HFFc6 (cell line): ENCODE measurements at regions not wholly inside any gene's neighbourhood (a gene's known extent, or its start where the extent isn't known, plus 50 kb on each side); places are given as distances from the start of the nearest gene placed in this dataset.

ENCODE experiments used
- DNase-seq: peaks from one replicate; pipeline ENCODE4 v3.0.0-alpha.2; 2018
- H3K27ac Mint-ChIP-seq: 2 replicates; pipeline ENCODE4 v1.8.0; 2020; ENCODE audit warnings: mild to moderate bottlenecking, mixed read lengths
- H3K27me3 Mint-ChIP-seq: 2 replicates; pipeline ENCODE4 v1.8.0; 2021; ENCODE audit warnings: mild to moderate bottlenecking, moderate library complexity, mixed read lengths; ENCODE audit not compliant: insufficient read depth
- H3K36me3 Mint-ChIP-seq: 2 replicates; pipeline ENCODE4 v1.8.0; 2021; ENCODE audit warnings: low read depth, mixed read lengths
- H3K4me1 Mint-ChIP-seq: 2 replicates; pipeline ENCODE4 v1.8.0; 2020; ENCODE audit warnings: low read depth, mixed read lengths
- H3K4me3 Mint-ChIP-seq: 2 replicates; pipeline ENCODE4 v1.8.0; 2020; ENCODE audit warnings: mild to moderate bottlenecking, moderate library complexity, mixed read lengths
- H3K9me3 Mint-ChIP-seq: 2 replicates; pipeline ENCODE4 v1.8.0; 2020; ENCODE audit warnings: mild to moderate bottlenecking, mixed read lengths
- CTCF ChIP-seq: fragments of 200-600 bp; sonication (generic); IDR thresholded peaks from 2 replicates; pipeline ENCODE4 v1.5.0; 2021; ENCODE audit warnings: antibody characterized with exemption, mild to moderate bottlenecking

GRCh38 chr1:22340066-22340465 is 111.6 kb upstream of the ZBTB40 start:
- TF ChIP-seq CTCF = no peak
- no peak for DNase-seq
- H3K9me3 Mint-ChIP-seq = no peaks in the 10 kb centered on the region
- H3K27me3 Mint-ChIP-seq = peaks cover 37% of the 10 kb centered on the region
- H3K27ac Mint-ChIP-seq = no peak overlapping the region
- H3K36me3 Mint-ChIP-seq = no peaks in the 10 kb centered on the region
- peaks cover 7% of the 10 kb centered on the region for H3K4me1 Mint-ChIP-seq
- no peak overlapping the region for H3K4me3 Mint-ChIP-seq

DNA sequence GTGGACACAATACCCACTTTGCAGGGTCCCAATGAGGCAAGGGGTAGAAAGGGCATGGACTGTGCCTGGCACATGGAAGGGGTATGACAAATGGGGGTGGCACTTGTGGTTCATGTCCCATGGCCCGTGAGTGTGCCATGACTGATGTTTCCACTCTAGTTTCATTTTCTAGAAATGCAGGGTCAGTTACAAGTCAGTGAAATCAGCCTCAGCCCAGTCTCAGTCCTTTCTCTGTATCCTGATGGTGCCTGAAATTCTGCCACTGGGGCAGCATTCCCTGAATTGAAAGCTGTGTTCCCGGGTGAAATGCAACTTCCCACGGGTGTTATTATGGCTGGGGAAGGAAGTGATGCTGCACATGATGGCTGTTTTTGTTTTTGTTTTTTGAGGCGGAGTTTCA is 110.8 kb upstream of the ZBTB40 start:
- no peak for TF ChIP-seq CTCF
- no peak for DNase-seq
- Mint-ChIP-seq H3K36me3 (no peaks in the 10 kb centered on the region), H3K9me3 (no peaks in the 10 kb centered on the region), H3K4me1 (peaks cover 7% of the 10 kb centered on the region), H3K27me3 (peaks cover 41% of the 10 kb centered on the region), H3K27ac (no peak overlapping the region), H3K4me3 (no peak overlapping the region)

GRCh38 chr1:22341791-22342605 is 109.7 kb upstream of the ZBTB40 start:
- Mint-ChIP-seq H3K27me3 (peaks cover 47% of the 10 kb centered on the region), H3K36me3 (no peaks in the 10 kb centered on the region), H3K4me3 (peak overlapping the region; percentile 46), H3K4me1 (peaks cover 7% of the 10 kb centered on the region), H3K27ac (no peak overlapping the region), H3K9me3 (no peaks in the 10 kb centered on the region)
- peak; percentile 23 for DNase-seq
- TF ChIP-seq CTCF = no peak

DNA sequence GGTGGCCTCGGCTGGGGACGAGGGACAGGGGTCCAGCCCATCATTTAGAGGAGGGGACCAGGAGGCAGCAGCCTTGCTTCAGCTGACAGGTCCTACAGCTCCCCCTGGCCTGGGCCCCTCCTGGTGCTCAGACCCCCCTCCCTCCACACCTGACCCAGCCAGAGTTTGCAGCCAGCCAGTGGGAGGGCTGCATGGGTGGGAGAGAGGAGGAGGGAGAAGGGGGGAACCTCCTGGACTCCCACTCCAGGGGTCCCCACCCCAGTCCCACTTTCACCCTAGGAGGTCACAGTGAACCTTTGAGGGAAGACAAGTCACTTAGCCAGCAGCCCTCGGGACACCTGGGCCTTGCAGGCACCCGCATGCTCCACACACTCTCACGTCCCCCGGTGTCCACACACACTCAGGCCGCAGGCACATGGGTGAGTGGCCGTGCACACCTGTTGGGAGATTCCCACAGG is 108.9 kb upstream of the ZBTB40 start:
- no peaks in the 10 kb centered on the region for H3K9me3 Mint-ChIP-seq
- H3K4me1 Mint-ChIP-seq = peaks cover 7% of the 10 kb centered on the region
- H3K36me3 Mint-ChIP-seq = no peaks in the 10 kb centered on the region
- H3K4me3 Mint-ChIP-seq = no peak overlapping the region
- no peak for TF ChIP-seq CTCF
- H3K27ac Mint-ChIP-seq = no peak overlapping the region
- DNase-seq = no peak
- peaks cover 49% of the 10 kb centered on the region for H3K27me3 Mint-ChIP-seq

DNA sequence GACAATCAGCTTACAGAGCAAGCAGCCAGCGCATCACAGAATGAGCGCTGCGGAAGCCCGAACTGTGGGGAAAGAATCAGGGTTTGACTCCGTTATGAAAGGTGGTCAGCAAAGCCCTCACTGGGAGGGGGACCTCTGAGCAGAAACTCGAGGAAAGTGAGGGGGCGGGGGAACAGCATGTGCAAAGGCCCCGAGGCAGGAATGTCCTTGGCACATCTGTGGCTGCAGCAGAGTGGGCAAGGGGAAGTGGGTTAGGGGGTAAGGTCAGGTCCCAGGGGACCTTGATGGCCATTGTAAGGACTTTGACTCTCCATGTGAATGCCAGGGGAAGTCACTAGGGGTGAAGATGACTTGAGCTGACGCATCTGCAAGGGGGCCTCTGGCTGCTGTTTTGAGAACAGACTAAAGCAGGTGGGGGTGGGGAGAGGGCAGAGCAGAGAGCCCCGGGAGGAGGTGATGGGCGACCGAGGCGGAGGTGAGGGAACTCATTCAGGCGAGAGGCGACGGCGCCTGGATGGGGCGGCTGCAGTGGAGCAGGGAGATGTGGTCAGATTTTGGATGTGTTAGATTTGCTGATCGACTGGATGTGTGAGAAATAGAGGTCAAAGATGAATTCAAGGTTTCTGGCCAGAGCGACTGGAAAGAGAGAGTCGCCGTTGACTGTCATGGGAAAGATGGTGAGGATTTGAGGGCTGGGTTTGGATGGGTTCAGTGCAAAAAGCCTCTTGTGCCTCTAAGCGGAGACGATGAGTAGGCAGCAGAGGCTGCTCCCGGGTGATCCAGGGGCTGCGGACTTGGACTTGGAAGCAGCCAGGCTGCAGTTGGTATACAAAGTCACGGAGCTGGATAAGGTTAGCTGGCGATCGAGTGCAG is 108.0 kb upstream of the ZBTB40 start:
- peaks cover 56% of the 10 kb centered on the region for H3K27me3 Mint-ChIP-seq

More for the DNA sequence above, 108.0 kb upstream of the ZBTB40 start:
- Mint-ChIP-seq H3K4me3 (no peak overlapping the region), H3K27ac (no peak overlapping the region), H3K4me1 (peaks cover 7% of the 10 kb centered on the region), H3K9me3 (no peaks in the 10 kb centered on the region), H3K36me3 (no peaks in the 10 kb centered on the region)
- DNase-seq = no peak
- TF ChIP-seq CTCF = no peak
